Epidermal melanocyte (primary cell): ENCODE measurements at regions not wholly inside any gene's neighbourhood (a gene's known extent, or its start where the extent isn't known, plus 50 kb on each side); places are given as distances from the start of the nearest gene placed in this dataset.

Experiments
- DNase-seq: peaks from one replicate; pipeline ENCODE4 v3.0.0; 2011; ENCODE audit warnings: low spot score; ENCODE audit not compliant: insufficient read length

- no peak for DNase-seq
These were observed 351.9 kb upstream of the TSHZ3 start for GRCh38 chr19:31701146-31701545.

DNA sequence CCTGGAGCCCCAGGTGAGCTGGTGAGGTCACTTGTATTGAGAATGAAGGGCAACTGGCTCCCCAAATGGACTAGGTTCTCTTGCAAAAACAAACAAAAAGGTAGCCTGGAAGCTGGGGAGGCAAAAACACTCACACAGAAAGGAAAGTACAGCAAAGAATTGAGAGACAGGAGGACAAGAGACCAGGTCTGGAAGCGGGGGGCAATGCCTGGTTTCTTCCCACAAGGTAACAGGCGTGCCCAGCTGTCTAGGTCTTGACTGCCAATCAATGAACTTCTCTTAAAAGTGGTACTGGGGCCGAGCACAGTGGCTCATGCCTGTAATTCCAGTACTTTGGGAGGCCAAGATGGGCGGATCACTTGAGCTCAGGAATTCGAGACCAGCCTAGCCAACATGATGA, 356.4 kb upstream of the TSHZ3 start:
- DNase-seq: no peak

- no peak for DNase-seq
These were observed 356.9 kb upstream of the TSHZ3 start for GRCh38 chr19:31706131-31706530.

- no peak for DNase-seq
These were observed 357.7 kb upstream of the TSHZ3 start for GRCh38 chr19:31706691-31707620.

- DNase-seq: no peak
These were observed 359.3 kb upstream of the TSHZ3 start for GRCh38 chr19:31708520-31708919.

- DNase-seq: no peak
These were observed 360.2 kb upstream of the TSHZ3 start for GRCh38 chr19:31709476-31709875.

DNA sequence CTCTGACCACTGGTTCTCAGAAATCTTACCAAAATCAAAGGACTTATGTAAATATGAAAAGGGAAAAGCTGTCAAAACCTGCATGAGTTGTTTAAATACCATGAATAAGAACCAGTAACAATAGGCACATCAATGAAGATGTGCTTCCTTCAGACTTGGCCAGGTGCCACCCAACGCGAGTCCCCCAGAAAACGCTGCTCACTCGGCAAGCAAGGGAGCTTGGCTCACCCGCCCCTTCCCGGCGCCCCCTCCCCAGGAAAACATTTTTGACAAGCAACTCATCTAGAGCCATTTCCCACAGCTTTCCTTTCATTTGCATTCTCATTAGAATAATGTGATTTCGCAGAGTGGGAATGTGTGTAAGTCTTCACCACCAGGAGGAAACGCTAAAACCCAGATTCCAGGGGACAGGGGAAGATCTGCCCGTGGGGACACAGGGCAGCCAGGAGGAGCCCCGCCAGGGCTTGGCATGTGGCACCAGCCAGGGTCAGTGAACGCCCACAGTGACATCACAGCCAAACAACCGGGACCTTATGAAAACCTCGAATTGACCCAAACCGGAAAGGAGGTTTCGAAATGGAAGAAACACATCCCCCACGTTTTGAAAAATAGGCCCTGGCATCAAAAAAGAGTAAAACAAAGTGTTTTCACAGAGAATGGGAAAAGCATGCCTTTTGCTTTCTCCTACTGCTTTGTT, 366.2 kb upstream of the TSHZ3 start:
- no peak for DNase-seq

DNA sequence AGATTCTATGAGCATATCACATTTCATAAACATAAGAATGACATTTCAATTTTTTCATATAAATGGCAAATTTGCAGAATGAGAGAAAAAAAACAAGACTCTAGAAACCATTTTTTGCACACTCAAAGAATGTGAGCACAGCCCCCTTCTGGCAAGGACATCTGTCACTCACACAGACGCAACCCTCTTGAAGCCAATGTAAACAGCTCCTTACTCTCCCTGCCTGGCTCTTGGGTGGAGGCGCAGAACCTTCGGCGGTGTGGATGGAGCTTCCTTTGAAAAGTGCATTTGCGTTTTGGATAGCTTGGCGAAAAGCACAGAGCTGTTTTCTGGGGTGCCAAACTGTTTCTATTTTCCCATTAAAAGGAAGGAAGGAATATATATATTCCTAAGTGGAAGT, 367.6 kb upstream of the TSHZ3 start:
- DNase-seq: no peak

DNA sequence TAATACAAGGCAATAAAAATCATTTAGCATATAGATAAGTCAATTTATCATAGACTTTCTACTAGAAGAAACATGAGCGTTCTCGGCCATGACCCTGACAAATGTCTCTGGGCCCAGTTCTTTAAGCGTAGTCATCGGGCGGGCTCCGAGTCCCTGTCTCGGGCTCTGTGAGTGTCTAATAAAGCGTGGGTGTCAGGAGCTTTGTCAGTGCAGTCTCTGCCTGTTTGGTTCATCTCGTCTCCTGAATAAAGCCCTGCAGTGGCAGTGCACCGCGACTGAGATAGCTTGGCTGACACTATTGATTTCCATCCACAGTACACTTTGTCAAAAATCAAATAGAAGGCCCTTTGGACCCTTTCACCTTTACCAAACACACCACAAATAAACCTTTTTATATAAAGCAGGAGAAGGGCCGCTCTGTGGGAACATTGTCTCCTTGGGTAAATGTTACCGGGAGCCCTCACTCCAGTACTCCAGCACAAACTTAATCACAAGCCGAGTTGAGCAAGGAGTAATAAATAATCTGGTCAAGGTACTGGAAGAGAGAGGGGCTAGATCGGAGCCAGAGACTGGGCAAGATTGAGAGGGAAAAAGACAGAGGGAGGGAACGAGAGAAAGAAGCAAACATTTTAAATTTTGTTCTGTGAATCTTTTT, 368.2 kb upstream of the TSHZ3 start:
- DNase-seq: no peak

- no peak for DNase-seq
These were observed 368.8 kb upstream of the TSHZ3 start for GRCh38 chr19:31718032-31718431.

DNA sequence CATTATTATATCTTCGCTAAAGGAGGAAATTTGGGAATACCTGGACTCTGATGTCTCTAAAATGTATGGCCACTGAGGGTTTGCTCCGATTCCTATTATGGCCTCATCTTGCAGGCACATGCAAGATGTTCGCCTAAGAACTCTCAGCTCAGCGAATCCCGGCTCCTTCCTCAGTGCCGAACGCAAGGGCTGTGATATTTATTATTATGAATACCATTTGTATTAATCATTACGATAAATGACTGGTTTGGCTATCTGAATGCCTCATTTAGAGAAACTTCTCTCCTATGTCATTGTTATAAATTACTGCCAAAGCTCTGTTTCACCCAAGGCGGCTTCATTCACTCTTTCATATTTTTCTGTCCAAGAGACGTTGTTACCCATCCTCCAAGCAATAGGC, 369.7 kb upstream of the TSHZ3 start:
- no peak for DNase-seq

- no peak for DNase-seq
These were observed 373.9 kb upstream of the TSHZ3 start for GRCh38 chr19:31723101-31723500.

DNA sequence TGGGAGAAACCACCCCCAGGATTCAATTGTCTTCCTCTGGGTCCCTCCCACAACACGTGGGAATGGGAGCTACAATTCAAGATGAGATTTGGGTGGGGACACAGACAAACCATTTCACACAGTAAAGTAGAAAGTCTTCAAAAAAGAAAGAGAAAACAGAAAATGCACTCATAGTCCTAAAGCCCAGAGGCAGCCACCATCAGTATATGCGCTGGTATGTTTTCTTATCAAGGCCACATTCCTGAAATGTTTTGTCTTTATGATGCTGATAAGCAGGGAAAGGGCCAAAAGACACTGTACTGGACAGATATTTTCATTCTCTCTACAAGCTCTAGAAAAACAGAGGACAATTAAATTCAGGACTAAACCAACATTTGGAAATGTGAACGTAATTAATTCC, 375.8 kb upstream of the TSHZ3 start:
- no peak for DNase-seq

DNA sequence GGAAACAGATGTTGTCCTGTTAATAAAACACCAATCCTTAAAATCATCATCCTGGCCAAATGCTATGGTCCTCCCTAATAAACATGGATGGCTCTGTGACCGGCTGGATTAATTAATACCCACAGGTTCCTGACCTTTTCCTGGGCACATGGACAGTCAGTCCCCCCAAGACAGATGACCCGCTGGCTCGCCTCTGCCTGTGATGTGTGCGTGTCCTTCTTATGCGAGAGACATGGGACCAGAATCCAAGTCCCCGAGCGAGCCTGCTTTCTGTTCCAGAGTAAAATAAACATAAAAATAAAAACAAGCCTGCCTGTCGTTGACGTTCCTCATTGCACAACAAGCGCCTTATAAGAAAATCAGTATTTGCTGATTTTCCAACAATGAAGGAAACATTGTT, 378.3 kb upstream of the TSHZ3 start:
- DNase-seq: no peak

GRCh38 chr19:31730270-31730669, 381.0 kb upstream of the TSHZ3 start:
- no peak for DNase-seq

- DNase-seq: no peak
These were observed 384.4 kb upstream of the TSHZ3 start for GRCh38 chr19:31733591-31733990.

DNA sequence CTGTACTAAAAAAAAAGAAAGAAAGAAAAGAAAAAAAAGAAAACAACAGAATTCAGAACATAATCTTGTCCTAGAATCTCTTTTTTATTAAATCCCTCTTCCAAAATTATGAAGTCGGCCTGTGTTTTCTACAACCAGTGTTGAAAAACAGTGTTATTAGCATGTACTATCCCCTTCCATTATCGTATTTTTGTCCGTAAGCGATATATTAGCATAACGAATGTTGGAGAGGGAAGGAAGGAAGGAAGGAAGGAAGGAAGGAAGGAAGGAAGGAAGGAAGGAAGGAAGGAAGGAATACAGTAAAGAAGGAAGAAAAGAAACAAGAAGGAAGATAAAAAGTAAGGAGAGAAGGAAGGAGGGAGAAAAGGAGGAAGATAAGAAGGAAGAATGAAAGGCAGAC, 393.0 kb upstream of the TSHZ3 start:
- no peak for DNase-seq

DNA sequence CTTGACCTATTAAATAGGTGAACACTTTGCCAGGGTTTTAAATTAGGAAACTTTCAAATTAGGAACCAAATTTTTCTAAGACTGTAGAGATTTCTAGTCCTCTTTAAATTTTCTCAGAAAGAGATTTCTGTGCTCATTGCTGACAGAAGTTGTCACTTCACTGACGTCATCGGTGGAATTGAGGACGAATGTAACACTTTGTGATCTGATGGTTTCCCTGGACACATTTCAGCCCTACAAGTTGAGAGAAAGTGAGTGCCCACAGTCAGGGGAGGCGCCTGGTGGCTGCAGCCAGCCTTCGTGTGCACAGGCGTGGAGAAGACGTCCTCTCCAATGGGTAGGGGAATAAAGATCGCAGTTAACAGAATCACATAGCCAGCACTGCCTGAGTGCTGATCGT, 396.5 kb upstream of the TSHZ3 start:
- DNase-seq: no peak

GRCh38 chr19:31749231-31749630, 400.0 kb upstream of the TSHZ3 start:
- DNase-seq: no peak

GRCh38 chr19:31759359-31759758, 410.1 kb upstream of the TSHZ3 start:
- DNase-seq: no peak

DNA sequence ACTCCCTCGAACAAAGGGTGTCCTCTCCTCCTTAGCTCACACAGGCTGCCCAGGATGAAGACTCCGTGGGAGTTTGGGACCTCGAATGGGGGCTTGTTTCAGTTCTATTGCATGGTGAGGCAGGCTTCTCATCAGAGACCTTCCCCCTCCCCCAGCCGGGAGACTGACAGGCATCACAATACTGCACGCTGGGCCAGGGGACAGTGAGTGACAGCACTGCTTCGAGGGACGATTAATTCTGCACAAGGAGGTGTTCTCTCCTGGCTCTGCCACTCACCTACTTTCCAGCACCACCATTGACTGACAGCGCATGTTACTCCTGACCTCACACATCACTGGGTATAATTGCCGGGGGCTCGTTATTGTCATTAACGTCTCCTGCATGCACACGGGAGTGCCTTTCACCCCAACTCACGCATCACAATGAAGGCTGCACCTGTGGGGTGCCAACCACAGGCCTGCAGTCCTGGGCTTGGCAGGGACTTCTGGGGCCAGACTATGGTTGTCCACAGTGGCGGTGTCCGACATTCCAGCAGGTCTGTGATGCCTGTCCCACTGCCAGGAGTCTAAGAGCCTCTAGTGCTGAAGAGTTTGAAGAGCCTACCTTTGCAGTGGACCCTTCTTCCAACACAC, 412.2 kb upstream of the TSHZ3 start:
- DNase-seq: no peak

- DNase-seq: no peak
These were observed 421.0 kb upstream of the TSHZ3 start for GRCh38 chr19:31770223-31770622.
